Keratinocyte (primary cell): ENCODE measurements at regions not wholly inside any gene's neighbourhood (a gene's known extent, or its start where the extent isn't known, plus 50 kb on each side); places are given as distances from the start of the nearest gene placed in this dataset.

Experiments
- DNase-seq: peaks from one replicate; pipeline ENCODE4 v3.0.0-alpha.2; 2011; ENCODE audit warnings: low read depth, missing footprints, low spot score
- FAIRE-seq: peaks from 2 replicates; lab custom pipeline; 2011; peaks lifted over from hg19 to GRCh38; lab: Jason Lieb, UNC
- H2AFZ ChIP-seq: 2 replicates; pipeline ENCODE4 v1.6.0; 2012; ENCODE audit warnings: low read length, control low read depth, inconsistent platforms; ENCODE audit not compliant: control insufficient read depth
- H3K27ac ChIP-seq: 2 replicates; pipeline ENCODE4 v1.5.1; 2011; ENCODE audit warnings: low read length; ENCODE audit not compliant: control insufficient read depth, insufficient read depth
- H3K27me3 ChIP-seq: 3 replicates; pipeline ENCODE4 v1.6.0; 2011; ENCODE audit warnings: low read length; ENCODE audit not compliant: control insufficient read depth, insufficient read depth; ENCODE audit errors: extremely low read depth
- H3K36me3 ChIP-seq, 2 experiments: 2 replicates in 1 of 2; 3 replicates in 1 of 2; pipeline ENCODE4 v1.5.1; 2011; ENCODE audit warnings: low read length in 2 of 2, mild to moderate bottlenecking in 1 of 2; ENCODE audit not compliant: control insufficient read depth in 2 of 2, insufficient read depth in 2 of 2; ENCODE audit errors: extremely low read depth in 1 of 2
- H3K4me1 ChIP-seq: 3 replicates; pipeline ENCODE4 v1.5.1; 2011; ENCODE audit warnings: low read length; ENCODE audit not compliant: control insufficient read depth, insufficient read depth; ENCODE audit errors: extremely low read depth
- H3K4me2 ChIP-seq: 3 replicates; pipeline ENCODE4 v1.6.0; 2011; ENCODE audit warnings: low read depth, low read length; ENCODE audit not compliant: control insufficient read depth, insufficient read depth; ENCODE audit errors: extremely low read depth
- H3K4me3 ChIP-seq, 3 experiments: fragments of 200-600 bp in 1 of 3; sonication (generic) in 1 of 3; 2 replicates in 2 of 3; 3 replicates in 1 of 3; pipeline ENCODE4 v1.5.1; 2011 to 2016; ENCODE audit warnings: low read length in 3 of 3, mild to moderate bottlenecking in 3 of 3, control low read depth in 2 of 3, inconsistent platforms in 1 of 3, low read depth in 1 of 3, mixed read lengths in 1 of 3, mixed run types in 1 of 3, moderate library complexity in 1 of 3; ENCODE audit not compliant: control insufficient read depth in 2 of 3, insufficient read depth in 2 of 3; ENCODE audit errors: extremely low read depth in 1 of 3
- H3K79me2 ChIP-seq: 2 replicates; pipeline ENCODE4 v1.6.0; 2012; ENCODE audit warnings: low read length; ENCODE audit not compliant: control insufficient read depth, insufficient read depth
- H3K9ac ChIP-seq: 3 replicates; pipeline ENCODE4 v1.6.0; 2011; ENCODE audit warnings: low read length; ENCODE audit not compliant: control insufficient read depth, insufficient read depth; ENCODE audit errors: extremely low read depth
- H3K9me1 ChIP-seq: 3 replicates; pipeline ENCODE4 v1.6.0; 2011; ENCODE audit warnings: low read length; ENCODE audit not compliant: control insufficient read depth, insufficient read depth; ENCODE audit errors: extremely low read depth
- H3K9me3 ChIP-seq: 2 replicates; pipeline ENCODE4 v1.5.1; 2012; ENCODE audit warnings: low read depth, low read length; ENCODE audit not compliant: control insufficient read depth
- H4K20me1 ChIP-seq: 3 replicates; pipeline ENCODE4 v1.6.0; 2011; ENCODE audit warnings: low read length; ENCODE audit not compliant: control insufficient read depth, insufficient read depth; ENCODE audit errors: extremely low read depth
- CTCF ChIP-seq, 3 experiments: IDR thresholded peaks in 1 of 3; conservative IDR thresholded peaks in 1 of 3; optimal IDR thresholded peaks in 1 of 3; 2 replicates in 2 of 3; 3 replicates in 1 of 3; pipeline versions ENCODE3 to v1.5.1; 2011; ENCODE audit warnings: low read length in 3 of 3, mild to moderate bottlenecking in 3 of 3, moderate library complexity in 2 of 3, control low read depth in 1 of 3, inconsistent platforms in 1 of 3; ENCODE audit not compliant: insufficient read depth in 2 of 3; ENCODE audit errors: extremely low read depth in 1 of 3
- EZH2 ChIP-seq: IDR thresholded peaks from one replicate; pipeline ENCODE4 v1.6.1; 2012; ENCODE audit warnings: inconsistent platforms, mild to moderate bottlenecking, low read length, moderate library complexity
- dilution Hi-C: fragments of 300-500 bp; cut with MboI; formaldehyde crosslinking; loops from one replicate; pipeline ENCODE4 v1.7.0; 2020; ENCODE audit warnings: low sequenced_read_pairs; ENCODE audit not compliant: extremely low pct_ligation_motif_present

- peak; percentile 9 for FAIRE-seq
- Histone ChIP-seq H3K4me3 (no peak overlapping the region), H3K9me1 (no peaks in the 10 kb centered on the region), H3K4me1 (peaks cover 14% of the 10 kb centered on the region), H3K9me3 (peaks cover 14% of the 10 kb centered on the region), H2AFZ (peak overlapping the region; percentile 82), H4K20me1 (no peaks in the 10 kb centered on the region), H3K27me3 (no peaks in the 10 kb centered on the region), H3K27ac (peak overlapping the region; percentile 58), H3K36me3 (no peaks in the 10 kb centered on the region), H3K9ac (peak overlapping the region; percentile 37), H3K4me2 (peak overlapping the region; percentile 41), H3K79me2 (no peaks in the 10 kb centered on the region)
- DNase-seq = peak; percentile 13
- dilution Hi-C loops = no loop called here
- TF ChIP-seq CTCF (optimal IDR thresholded peaks at IDR 0.05 in 1 of 3, IDR thresholded peaks at IDR 0.05 in 1 of 3, conservative IDR thresholded peaks at IDR 0.05 in 1 of 3; ENCODE audit: extremely low read depth in 1 of 3, insufficient read depth in 2 of 3, low read length in 3 of 3) = no peak
- no peak for TF ChIP-seq EZH2
These were observed 284.5 kb upstream of the CDYL start for GRCh38 chr6:4491501-4492260.

GRCh38 chr6:4489538-4489937 is 286.7 kb upstream of the CDYL start:
- Histone ChIP-seq H4K20me1 (no peaks in the 10 kb centered on the region), H3K4me1 (peaks cover 10% of the 10 kb centered on the region), H3K27ac (no peak overlapping the region), H3K9ac (no peak overlapping the region), H3K9me1 (no peaks in the 10 kb centered on the region), H3K9me3 (peaks cover 14% of the 10 kb centered on the region), H3K27me3 (no peaks in the 10 kb centered on the region), H2AFZ (no peak overlapping the region), H3K4me3 (no peak overlapping the region), H3K4me2 (no peak overlapping the region), H3K79me2 (no peaks in the 10 kb centered on the region), H3K36me3 (no peaks in the 10 kb centered on the region)
- TF ChIP-seq EZH2 = no peak
- TF ChIP-seq CTCF (optimal IDR thresholded peaks at IDR 0.05 in 1 of 3, IDR thresholded peaks at IDR 0.05 in 1 of 3, conservative IDR thresholded peaks at IDR 0.05 in 1 of 3; ENCODE audit: extremely low read depth in 1 of 3, insufficient read depth in 2 of 3, low read length in 3 of 3) = no peak
- no peak for DNase-seq
- FAIRE-seq = no peak
- dilution Hi-C loops = no loop called here
